GM18873 (cell line): ENCODE measurements at regions not wholly inside any gene's neighbourhood (a gene's known extent, or its start where the extent isn't known, plus 50 kb on each side); places are given as distances from the start of the nearest gene placed in this dataset.

Experiments used
- ATAC-seq: cut with Tn5 transposase; IDR thresholded peaks from one replicate; pipeline ENCODE4 v1.9.1; 2021; ENCODE audit warnings: mild to moderate bottlenecking, moderate library complexity, moderate number of reproducible peaks; ENCODE audit not compliant: unreplicated experiment, low FRiP score

- ATAC-seq: no peak
Measured at GRCh38 chr1:234941321-234942011, 187.2 kb downstream of the TOMM20 start.

- no peak for ATAC-seq
Measured at GRCh38 chr1:234940841-234941240, 187.8 kb downstream of the TOMM20 start.

- no peak for ATAC-seq
Measured at GRCh38 chr1:234938924-234939323, 189.7 kb downstream of the TOMM20 start.

- no peak for ATAC-seq
Measured at GRCh38 chr1:234938135-234938534, 190.5 kb downstream of the TOMM20 start.

- ATAC-seq: no peak
Measured at GRCh38 chr1:234936612-234937389, 191.8 kb downstream of the TOMM20 start.

- no peak for ATAC-seq
Measured at GRCh38 chr1:234934611-234935033, 194.0 kb downstream of the TOMM20 start.

GRCh38 chr1:234933475-234933874 is 195.2 kb downstream of the TOMM20 start:
- peak; percentile 85 for ATAC-seq

- peak; percentile 25 for ATAC-seq
Measured at GRCh38 chr1:234932511-234933430, 195.9 kb downstream of the TOMM20 start.

GRCh38 chr1:234932106-234932505 is 196.5 kb downstream of the TOMM20 start:
- ATAC-seq: no peak

- ATAC-seq: no peak
Measured at GRCh38 chr1:234931404-234931973, 197.1 kb downstream of the TOMM20 start.

GRCh38 chr1:234929369-234929768 is 199.3 kb downstream of the TOMM20 start:
- no peak for ATAC-seq

- ATAC-seq: no peak
Measured at GRCh38 chr1:234928642-234929041, 200.0 kb downstream of the TOMM20 start.

GRCh38 chr1:234927971-234928640 is 200.5 kb downstream of the TOMM20 start:
- no peak for ATAC-seq

- ATAC-seq: no peak
Measured at GRCh38 chr1:234927312-234927970, 201.2 kb downstream of the TOMM20 start.

- ATAC-seq: peak; percentile 87
Measured at GRCh38 chr1:234926559-234927311, 201.9 kb downstream of the TOMM20 start.

- no peak for ATAC-seq
Measured at GRCh38 chr1:234926264-234926558, 202.4 kb downstream of the TOMM20 start.

- no peak for ATAC-seq
Measured at GRCh38 chr1:234925440-234926263, 203.0 kb downstream of the TOMM20 start.
